ENCODE measurements at regions not wholly inside any gene's neighbourhood (a gene's known extent, or its start where the extent isn't known, plus 50 kb on each side); places are given as distances from the start of the nearest gene placed in this dataset.

- BruUV-seq (replicated peaks): no TSS peak
- RAD21 ChIA-PET (ENCODE audit: unreplicated experiment): no interaction called here
Observed at GRCh38 chr4:97396605-97397004, 746.7 kb downstream of the STPG2 start.

More at GRCh38 chr4:97396605-97397004, 746.7 kb downstream of the STPG2 start:
- ChIA-PET POLR2A (no interaction called here), CTCF (no interaction called here), SMC1A (ENCODE audit: uncharacterized antibody, unreplicated experiment) (no interaction called here)
- no peak overlapping the region for H2AFZ ChIP-seq (ENCODE audit: control insufficient read depth, low read depth, low read length)
- H3K9me3 ChIP-seq (replicated peaks; ENCODE audit: control insufficient read depth, insufficient read depth, low read length): no peaks in the 10 kb centered on the region; the same call in 2 of the 3 replicates
- no peak overlapping the region for H3K4me3 ChIP-seq
- no peaks in the 10 kb centered on the region for H3K4me1 ChIP-seq (ENCODE audit: control insufficient read depth, insufficient read depth, low read length)
- FAIRE-seq (no peak), ATAC-seq (no peak), DNase-seq (ENCODE audit: low read depth, low spot score) (no peak)
- no peaks in the 10 kb centered on the region for H4K20me1 ChIP-seq (ENCODE audit: control insufficient read depth, insufficient read depth)
- no peaks in the 10 kb centered on the region for H3K36me3 ChIP-seq (ENCODE audit: control insufficient read depth in 2 of 2, insufficient read depth in 2 of 2, low read length in 1 of 2)
- H3K27me3 ChIP-seq (replicated peaks in 1 of 2; ENCODE audit: control insufficient read depth in 2 of 2, insufficient read depth in 2 of 2, low read length in 1 of 2): no peaks in the 10 kb centered on the region
- 7% methylated on average over 1 of the region's 1 CpG for WGBS (ENCODE audit: insufficient coverage, insufficient replicate concordance, low lambda C conversion rate, missing lambda C conversion rate)
- no peak overlapping the region for H3K27ac ChIP-seq (ENCODE audit: control insufficient read depth, insufficient read depth)
- TF ChIP-seq, protein P1, sequence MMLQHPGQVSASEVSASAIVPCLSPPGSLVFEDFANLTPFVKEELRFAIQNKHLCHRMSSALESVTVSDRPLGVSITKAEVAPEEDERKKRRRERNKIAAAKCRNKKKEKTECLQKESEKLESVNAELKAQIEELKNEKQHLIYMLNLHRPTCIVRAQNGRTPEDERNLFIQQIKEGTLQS (IDR thresholded peaks at IDR 0.05; ENCODE audit: borderline replicate concordance, extremely low read depth, low read depth, low read length): no peak
- TF ChIP-seq NR2C1 (IDR thresholded peaks at IDR 0.05) (no peak), USF1 (IDR thresholded peaks at IDR 0.05; ENCODE audit: borderline replicate concordance, extremely low read length, insufficient read depth, low read depth, low read length) (no peak), HDAC6 (IDR thresholded peaks at IDR 0.05; ENCODE audit: unreplicated experiment) (no peak), POLR2AphosphoS2 (IDR thresholded peaks at IDR 0.05; ENCODE audit: low read depth, low read length) (no peak), CHD4 (IDR thresholded peaks at IDR 0.05) (no peak)
- TF ChIP-seq, protein P2, sequence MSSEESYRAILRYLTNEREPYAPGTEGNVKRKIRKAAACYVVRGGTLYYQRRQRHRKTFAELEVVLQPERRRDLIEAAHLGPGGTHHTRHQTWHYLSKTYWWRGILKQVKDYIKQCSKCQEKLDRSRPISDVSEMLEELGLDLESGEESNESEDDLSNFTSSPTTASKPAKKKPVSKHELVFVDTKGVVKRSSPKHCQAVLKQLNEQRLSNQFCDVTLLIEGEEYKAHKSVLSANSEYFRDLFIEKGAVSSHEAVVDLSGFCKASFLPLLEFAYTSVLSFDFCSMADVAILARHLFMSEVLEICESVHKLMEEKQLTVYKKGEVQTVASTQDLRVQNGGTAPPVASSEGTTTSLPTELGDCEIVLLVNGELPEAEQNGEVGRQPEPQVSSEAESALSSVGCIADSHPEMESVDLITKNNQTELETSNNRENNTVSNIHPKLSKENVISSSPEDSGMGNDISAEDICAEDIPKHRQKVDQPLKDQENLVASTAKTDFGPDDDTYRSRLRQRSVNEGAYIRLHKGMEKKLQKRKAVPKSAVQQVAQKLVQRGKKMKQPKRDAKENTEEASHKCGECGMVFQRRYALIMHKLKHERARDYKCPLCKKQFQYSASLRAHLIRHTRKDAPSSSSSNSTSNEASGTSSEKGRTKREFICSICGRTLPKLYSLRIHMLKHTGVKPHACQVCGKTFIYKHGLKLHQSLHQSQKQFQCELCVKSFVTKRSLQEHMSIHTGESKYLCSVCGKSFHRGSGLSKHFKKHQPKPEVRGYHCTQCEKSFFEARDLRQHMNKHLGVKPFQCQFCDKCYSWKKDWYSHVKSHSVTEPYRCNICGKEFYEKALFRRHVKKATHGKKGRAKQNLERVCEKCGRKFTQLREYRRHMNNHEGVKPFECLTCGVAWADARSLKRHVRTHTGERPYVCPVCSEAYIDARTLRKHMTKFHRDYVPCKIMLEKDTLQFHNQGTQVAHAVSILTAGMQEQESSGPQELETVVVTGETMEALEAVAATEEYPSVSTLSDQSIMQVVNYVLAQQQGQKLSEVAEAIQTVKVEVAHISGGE (CRISPR knock-in tag; IDR thresholded peaks at IDR 0.05): no peak
- TF ChIP-seq, protein P3, sequence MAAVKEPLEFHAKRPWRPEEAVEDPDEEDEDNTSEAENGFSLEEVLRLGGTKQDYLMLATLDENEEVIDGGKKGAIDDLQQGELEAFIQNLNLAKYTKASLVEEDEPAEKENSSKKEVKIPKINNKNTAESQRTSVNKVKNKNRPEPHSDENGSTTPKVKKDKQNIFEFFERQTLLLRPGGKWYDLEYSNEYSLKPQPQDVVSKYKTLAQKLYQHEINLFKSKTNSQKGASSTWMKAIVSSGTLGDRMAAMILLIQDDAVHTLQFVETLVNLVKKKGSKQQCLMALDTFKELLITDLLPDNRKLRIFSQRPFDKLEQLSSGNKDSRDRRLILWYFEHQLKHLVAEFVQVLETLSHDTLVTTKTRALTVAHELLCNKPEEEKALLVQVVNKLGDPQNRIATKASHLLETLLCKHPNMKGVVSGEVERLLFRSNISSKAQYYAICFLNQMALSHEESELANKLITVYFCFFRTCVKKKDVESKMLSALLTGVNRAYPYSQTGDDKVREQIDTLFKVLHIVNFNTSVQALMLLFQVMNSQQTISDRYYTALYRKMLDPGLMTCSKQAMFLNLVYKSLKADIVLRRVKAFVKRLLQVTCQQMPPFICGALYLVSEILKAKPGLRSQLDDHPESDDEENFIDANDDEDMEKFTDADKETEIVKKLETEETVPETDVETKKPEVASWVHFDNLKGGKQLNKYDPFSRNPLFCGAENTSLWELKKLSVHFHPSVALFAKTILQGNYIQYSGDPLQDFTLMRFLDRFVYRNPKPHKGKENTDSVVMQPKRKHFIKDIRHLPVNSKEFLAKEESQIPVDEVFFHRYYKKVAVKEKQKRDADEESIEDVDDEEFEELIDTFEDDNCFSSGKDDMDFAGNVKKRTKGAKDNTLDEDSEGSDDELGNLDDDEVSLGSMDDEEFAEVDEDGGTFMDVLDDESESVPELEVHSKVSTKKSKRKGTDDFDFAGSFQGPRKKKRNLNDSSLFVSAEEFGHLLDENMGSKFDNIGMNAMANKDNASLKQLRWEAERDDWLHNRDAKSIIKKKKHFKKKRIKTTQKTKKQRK (IDR thresholded peaks at IDR 0.05; ENCODE audit: low read depth, low read length): no peak
- TF ChIP-seq, protein P4, sequence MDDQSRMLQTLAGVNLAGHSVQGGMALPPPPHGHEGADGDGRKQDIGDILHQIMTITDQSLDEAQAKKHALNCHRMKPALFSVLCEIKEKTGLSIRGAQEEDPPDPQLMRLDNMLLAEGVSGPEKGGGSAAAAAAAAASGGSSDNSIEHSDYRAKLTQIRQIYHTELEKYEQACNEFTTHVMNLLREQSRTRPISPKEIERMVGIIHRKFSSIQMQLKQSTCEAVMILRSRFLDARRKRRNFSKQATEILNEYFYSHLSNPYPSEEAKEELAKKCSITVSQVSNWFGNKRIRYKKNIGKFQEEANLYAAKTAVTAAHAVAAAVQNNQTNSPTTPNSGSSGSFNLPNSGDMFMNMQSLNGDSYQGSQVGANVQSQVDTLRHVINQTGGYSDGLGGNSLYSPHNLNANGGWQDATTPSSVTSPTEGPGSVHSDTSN (IDR thresholded peaks at IDR 0.05; ENCODE audit: insufficient replicate concordance, low read depth, low read length): no peak
- TF ChIP-seq, protein P5, sequence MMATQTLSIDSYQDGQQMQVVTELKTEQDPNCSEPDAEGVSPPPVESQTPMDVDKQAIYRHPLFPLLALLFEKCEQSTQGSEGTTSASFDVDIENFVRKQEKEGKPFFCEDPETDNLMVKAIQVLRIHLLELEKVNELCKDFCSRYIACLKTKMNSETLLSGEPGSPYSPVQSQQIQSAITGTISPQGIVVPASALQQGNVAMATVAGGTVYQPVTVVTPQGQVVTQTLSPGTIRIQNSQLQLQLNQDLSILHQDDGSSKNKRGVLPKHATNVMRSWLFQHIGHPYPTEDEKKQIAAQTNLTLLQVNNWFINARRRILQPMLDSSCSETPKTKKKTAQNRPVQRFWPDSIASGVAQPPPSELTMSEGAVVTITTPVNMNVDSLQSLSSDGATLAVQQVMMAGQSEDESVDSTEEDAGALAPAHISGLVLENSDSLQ (IDR thresholded peaks at IDR 0.05): no peak
- no peak overlapping the region for H3K9ac ChIP-seq (ENCODE audit: control insufficient read depth, insufficient read depth, low read length)
- intact Hi-C loops (cut with micrococcal nuclease; ENCODE audit: unreplicated experiment): no loop called here
- in situ Hi-C loops (cut with MboI): no loop called here
- H3K4me2 ChIP-seq (ENCODE audit: control insufficient read depth, insufficient read depth): no peak overlapping the region
- H3K79me2 ChIP-seq (ENCODE audit: control insufficient read depth, insufficient read depth, low read length): no peaks in the 10 kb centered on the region

All from GM12878 (cell line).